ENCODE measurements at regions not wholly inside any gene's neighbourhood (a gene's known extent, or its start where the extent isn't known, plus 50 kb on each side); places are given as distances from the start of the nearest gene placed in this dataset.

DNA sequence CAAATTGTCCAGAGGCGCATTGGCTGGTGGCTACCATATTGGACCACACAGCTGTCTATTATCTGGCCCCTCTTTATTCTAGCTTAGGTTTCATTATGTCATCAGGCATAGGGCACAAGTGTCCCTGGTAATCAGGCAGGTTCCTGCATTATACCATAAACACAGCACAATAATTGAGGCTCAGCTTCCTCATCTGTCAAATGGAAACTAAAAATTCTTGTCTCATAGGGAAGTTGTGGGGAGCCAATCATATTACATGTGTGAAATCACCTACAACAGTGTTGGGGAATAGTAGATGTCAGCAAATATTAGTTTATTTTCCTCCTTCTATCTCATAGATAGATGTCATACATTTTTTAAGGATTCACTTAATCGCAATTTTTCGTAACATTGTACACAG, 231.0 kb upstream of the SORL1-AS1 start:
- no peak for DNase-seq (ENCODE audit: low read depth)

Data from ELR (cell line).